Activated T-cell treated with anti-CD3 and anti-CD28 coated beads, Interleukin-2, amount 50 U/mL, for 48 hours (primary cell): ENCODE measurements at regions not wholly inside any gene's neighbourhood (a gene's known extent, or its start where the extent isn't known, plus 50 kb on each side); places are given as distances from the start of the nearest gene placed in this dataset.

ENCODE experiments used
- DNase-seq, 2 experiments: peaks; one replicate each; pipeline ENCODE4 v3.0.0-alpha.2; 2020

DNA sequence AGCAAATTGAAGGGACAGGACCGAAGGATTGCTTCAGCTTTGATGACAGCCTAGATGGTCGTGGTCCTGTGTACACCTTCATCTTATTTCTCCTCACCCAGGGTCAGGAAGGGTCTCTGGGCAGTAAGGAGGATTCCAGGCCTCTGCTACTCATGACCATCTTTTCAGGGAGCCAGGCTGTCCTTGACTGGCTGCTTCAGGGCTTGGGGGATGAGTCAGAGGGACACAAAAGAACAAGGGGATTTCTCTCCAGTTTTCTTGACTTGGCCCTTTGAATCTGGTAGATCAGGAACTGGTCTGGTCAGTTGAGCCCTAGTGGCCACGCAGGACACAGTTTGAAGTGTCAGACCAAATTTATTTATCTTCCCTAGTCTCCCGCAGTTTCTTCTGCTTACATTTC lies 402.1 kb upstream of the CHD6 start:
- no peak for DNase-seq

DNA sequence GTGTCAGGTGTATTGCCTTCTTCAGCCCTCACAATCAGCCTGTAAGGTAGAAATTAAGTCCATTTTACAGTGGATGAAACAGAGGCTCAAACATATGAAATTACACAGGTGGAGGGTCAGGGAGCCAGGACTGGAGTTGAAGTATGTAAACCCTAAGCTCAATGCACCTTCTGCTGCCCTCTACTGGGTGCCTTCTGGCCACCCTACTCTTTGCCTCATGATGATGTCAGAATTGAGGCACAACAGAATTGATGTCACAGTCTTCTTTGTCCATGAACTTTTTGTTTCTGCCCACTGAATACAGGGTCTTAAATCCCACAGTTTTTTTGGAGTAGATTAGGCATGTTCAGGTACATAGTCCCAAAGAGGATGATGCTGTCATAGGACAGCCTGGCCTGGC lies 400.8 kb upstream of the CHD6 start:
- no peak for DNase-seq

DNA sequence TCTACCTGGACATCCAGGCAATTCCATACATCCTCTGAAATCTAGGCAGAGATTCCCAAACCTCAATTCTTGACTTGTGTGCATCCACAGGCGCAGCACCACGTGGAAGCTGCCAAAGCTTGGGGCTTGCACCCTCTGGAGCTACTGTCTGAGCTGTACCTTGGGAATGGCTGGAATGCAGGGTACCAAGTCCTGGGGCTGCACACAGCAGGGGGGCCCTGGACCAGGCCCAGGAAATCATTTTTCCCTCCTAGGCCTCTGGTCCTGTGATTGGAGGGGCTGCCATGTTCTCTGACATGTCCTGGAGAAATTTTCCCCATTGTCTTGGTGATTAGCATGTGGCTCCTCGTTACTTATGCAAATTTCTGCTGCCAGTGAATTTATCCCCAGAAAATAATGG lies 391.9 kb upstream of the CHD6 start:
- DNase-seq = no peak

DNA sequence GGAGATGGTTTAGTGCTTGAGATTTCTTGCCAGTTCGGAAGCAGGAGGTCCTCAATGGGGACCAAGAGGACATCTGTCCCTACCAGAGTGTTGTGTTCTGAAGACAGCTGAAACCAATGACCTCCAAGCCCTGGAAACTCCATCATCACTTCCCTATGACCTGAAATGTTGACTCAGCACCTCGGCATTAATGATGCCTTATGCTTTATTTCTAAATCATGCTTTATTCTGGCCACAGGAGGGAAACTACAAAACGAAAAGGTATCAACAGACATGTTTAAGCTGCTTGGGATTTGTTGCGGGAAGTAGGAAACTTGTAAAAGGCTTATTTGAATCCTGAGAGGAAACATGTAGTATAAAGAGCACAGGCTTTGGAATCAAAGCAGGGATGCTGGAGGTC lies 389.1 kb upstream of the CHD6 start:
- DNase-seq = no peak

DNA sequence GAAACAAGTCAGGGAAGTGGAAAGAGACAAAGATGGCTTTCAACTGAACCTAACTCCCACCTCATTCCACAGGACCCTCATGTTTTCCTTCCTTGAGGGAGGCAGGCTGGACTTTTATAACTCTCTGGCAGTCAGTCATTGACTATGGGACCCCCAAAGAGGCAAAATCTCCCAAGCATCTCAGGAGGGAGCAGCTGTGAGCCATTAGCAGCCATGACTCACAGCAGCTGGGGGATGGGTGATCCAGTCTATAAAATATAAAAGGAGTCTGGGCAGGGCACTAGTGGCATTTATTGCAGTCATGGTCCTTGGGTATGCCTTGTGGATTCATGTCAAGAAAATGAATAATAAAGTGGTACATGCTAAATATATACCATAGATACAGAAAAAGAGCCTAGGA lies 387.0 kb upstream of the CHD6 start:
- no peak for DNase-seq

DNA sequence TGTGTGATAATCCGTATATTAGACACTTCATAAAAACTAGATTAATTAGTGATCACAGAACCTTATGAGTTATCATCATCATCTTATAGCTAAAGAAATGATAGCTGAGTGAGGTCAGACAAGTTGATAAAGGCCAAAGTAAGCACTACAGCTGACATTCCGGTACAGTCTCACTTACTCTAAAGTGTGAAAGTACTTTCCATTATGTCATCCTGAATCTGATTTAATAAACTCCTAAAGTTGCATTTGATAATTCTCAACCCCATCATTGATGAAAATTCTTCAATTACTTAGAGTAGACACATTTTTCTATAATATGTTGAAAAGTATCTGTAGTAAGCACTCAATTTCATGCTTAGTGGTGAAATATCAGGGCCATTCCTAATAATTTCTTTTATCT lies 385.2 kb upstream of the CHD6 start:
- no peak for DNase-seq

DNA sequence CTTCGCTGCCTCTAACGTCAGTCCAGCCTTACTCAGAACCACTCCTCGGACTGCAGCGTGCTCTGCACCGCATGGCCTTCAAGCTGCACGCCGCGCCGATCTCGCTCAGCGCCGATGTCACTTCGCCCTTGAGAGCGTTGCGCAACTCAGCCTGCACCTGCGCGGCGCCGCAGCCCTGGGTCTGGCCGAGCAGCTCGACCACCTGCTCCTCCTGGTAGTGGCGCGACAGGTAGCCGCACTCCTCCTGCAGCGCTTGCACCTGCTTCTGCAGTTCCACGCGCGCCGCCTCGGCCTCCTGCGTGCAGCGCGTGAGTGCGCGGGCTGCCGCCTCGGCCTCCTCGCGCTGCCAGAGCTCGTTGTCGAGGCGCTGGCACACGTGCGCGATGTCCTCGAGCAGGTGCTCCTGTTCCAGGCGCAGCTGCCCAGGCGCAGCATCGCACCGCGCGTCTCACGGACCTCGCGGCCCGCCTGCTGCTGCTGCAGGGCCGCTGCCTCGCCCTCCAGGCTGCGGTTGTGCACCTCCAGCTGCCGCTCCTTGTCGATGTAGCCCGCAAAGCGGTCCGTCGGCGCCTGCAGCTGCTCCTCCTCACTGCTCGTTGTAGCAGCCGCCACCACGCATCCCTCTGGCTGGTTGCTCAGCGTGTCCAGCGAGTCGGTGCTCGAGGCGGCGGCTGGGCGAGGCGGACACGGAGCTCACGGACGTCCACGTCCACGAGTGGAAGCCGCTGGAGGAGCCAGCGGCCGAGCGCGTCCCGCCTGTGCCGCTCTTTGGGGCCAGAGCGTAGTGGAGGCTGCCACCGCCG lies 380.6 kb upstream of the CHD6 start:
- no peak for DNase-seq

DNA sequence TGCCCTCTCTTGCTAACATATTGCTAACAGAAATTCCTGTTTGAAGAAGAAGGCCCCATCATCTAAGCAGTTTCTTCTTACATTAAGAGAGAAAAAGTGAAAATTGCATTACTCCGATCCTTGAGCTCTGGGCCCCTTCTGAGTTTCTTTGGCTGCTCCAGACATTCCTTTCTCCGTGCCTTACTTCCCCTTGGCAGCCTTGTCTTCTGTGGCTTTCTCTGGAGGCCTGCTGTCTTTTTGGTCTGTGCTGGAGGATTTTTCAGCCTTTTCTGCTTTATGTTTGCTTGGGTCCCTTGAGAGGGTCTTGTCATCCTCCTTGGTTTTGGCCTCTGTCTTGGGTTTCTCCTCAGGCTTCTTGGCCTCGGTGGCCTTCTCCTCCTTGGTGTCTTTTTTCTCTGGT lies 378.8 kb upstream of the CHD6 start:
- DNase-seq = no peak

DNA sequence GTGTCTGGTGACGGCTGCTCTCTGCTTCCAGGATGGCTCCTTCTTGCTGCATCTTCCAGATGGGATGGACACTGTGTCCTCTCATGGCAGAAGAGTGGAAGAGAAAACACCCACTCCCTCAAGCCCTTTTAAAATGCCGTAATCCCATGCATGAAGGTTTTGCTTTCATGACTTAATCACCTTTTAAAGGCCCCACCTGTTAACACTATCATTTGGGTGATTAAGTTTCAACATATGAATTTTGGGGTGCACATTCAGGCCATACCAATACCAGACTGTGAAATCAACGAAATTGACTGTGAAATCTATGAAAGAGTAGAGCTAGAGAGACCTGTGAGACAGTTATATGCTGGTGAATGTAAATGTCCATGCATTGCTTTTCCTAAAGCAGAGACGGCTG lies 374.3 kb upstream of the CHD6 start:
- DNase-seq = no peak

DNA sequence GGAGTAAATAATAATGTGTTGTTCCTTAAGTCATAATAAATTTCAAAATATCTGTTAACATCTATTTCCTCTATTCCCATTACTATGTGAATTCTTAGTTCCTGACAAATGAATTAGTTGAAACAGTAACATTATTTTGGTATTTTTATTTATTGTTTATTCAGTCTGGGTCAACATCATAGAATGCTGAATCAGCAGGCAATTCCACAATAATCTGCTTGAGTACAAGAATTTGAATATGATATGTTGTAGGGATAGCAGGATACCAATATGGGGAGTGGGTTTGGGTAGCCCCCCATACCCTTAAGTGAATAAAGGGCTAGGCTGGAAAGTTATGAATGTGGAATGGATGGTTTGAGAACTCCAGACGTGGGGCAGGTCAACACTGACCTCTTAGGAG lies 373.2 kb upstream of the CHD6 start:
- no peak for DNase-seq

DNA sequence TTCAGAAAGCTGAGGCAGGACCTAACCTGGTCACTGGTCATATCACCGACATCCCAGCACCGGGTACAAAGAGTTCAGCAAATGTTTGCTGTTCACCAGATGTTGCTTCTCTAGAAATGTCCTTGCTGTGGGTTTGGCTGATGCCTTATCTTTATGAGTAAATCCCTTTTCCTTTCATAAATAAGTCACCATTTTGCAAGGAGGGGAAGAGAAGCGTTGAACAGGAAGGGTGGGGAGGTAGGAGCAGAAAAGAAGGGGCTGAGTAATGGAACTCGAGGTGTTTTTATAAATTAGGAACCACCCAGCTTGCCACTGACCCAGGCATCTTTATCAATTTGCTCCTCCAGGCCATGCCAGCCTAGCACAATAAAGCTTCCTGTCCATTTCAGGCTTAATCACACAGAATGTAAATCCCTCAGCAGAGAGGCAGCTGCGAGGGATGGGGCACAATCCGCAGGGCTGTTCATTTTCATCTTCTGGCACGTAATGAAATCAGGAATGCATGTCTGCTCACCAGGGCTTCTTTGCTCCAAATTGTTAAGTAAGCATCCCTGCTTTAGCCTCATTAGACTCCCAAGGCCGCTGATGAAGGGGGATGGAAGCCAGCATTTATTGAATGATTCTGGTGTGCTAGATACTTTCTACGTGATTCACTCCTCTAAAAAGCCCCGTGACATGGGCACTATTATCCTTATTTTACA lies 371.9 kb upstream of the CHD6 start:
- no peak for DNase-seq

DNA sequence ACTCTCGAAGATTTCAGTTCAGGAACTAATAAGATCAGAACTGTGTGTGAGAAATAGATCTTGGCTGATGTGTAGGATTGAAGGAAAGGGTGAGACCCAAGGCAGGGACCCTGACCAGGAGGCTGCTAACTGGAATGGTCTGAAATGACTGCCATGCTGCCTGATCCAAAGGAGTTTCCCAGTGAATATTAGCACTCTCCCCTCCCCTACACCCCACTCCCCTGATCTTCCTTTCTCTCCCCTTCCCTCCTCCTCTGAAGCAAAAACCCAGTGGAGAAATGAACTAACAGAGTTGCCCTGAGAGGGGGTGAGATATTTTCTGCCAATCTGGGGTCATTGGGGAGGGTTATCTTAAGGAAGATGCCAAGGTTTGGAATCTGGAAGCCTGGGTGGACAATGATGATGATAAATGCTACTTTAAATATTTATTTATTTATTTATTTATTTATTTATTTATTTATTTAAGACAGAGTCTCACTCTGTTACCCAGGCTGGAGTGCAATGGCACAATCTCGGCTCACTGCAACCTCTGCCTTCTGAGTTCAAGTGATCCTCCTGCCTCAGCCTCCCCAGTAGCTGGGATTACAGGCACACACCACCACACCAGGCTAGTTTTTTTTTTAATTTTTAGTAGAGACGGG lies 371.0 kb upstream of the CHD6 start:
- no peak for DNase-seq

DNA sequence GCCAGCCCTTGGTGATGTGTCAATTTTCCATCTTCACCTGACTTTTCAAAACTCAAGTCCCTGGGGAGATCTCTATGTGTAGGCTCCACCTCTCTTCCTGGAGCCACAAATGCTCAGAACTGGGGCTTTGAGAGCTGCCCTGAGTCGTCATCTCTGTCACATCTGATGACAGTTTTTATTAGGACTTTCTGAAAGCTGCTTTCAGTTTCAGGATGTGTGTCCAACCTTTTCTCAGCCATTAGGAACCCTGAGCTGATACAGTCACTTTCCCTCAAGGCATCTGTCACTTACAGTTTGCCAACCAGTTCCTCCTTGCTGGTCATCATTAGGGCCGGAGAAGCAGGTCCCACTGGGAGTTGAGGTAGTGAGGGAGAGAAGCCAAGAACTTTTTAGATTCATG lies 365.9 kb upstream of the CHD6 start:
- DNase-seq = no peak

DNA sequence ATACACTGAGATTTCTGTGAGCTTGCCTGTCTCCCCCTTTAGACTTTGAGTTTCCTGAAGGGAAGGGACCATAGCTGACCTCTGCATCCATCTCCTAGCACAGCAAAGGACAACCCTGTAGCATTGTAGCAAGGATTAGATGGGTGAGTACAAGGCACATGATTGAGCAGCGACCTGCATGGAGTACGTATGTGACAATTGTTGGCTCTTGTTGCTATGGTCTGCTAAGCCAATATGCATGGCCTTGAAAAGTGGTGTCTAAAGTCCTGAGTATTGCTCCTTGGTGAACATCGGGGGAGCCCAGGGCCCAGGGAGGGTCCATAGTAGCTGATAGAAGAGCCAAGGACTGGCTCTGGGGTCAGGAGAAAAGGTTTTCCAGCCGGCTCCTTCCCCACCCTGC lies 365.0 kb upstream of the CHD6 start:
- no peak for DNase-seq

DNA sequence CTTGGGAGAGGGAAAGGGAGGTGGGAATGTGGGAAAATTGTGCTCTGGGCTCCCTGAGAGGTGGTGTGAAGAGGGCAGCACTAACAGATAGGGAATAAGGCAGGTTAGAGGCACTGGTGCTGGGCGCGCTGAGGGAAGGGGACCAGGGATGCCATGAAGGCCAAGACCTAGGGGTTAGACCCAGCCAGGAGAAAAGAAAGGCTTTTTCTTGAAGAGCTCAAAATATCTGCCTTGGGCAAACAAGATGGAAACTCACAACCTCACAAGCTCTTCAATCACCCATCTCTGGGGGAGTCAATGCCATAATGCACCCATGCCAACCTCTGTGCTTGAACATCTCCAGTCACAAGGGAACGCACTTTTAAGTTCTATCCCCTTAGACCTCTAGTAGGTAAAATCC lies 363.6 kb upstream of the CHD6 start:
- DNase-seq = no peak

DNA sequence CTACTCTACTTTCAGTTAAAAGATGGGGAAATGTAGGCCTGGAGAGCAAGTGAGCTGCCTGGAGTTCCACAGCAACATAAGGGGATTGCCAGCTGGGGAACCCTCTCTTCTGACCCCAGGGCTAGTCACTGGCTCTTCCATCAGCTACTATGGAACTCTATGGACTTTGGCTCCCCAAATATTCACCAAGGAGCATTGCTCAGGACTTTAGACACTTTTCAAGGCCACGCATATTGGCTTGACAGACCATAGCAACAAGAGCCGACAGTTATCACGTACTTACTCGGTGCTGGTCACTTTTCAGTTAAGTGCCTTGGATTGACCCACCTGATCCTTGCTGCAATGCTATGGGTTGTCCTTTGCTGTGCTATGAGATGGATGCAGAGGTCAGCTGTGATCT lies 360.7 kb upstream of the CHD6 start:
- no peak for DNase-seq

DNA sequence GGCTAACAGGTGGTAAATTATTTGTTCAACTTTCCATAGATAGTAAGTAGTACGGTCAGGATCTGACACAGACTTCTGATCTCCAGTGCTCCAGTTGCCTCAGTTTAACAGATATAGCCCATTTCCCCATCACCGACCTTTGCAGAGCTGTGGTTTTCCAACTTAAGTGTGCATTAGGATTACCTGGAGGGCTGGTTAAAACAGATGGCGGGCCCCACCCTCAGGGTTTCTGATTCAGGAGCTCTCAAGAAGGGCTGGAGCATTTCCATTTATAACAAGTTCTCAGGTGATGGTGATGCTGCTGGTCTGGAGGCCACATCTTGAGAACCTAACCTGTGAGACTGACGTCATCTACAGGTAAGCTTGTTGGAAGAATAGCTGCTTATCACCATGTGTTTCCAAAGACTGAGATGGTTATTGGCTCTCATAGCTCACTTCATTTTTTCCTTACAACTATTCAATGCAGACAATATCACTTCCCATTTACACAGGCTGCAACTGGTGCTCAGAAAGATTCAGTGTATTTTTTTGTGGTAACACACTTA lies 360.1 kb upstream of the CHD6 start:
- no peak for DNase-seq

DNA sequence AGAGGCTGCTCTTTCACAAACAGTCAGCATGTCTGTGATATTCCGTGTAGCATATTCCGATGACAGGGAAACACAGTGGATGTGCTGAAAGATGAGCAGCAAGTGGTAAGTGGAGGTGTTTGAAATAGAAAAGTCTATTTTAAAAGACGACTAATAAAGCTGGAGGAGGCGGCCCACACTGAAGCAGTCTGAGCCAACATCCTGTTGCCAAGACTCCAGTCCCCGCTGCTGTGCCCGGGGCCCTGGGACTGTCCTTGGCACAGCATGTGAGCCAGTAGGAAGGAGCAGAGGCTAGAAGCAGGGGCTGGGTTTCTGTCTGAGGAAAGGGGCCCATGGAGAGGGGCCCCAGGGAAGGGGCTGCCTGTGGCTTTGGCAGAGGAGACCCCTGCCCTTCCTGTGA lies 351.5 kb upstream of the CHD6 start:
- no peak for DNase-seq

DNA sequence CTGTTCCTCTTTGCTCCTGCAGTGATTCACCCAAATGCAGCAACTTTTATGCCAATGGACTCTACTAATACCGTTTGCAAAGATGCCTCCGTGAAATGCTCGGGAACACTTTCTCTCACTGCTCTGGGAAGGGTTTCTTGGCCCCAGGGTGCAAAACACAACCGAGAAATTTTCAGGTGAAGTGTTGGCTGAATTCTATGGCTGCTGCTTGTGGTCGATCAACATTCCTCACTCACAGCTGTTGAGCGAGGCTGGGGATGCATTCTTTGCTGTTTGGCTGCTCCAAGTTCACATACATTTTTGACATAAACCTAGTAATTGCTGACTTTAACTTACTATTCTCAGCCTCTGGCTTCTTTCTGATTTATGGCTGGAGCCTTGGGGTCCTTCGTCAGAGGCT lies 342.0 kb upstream of the CHD6 start:
- DNase-seq = no peak

DNA sequence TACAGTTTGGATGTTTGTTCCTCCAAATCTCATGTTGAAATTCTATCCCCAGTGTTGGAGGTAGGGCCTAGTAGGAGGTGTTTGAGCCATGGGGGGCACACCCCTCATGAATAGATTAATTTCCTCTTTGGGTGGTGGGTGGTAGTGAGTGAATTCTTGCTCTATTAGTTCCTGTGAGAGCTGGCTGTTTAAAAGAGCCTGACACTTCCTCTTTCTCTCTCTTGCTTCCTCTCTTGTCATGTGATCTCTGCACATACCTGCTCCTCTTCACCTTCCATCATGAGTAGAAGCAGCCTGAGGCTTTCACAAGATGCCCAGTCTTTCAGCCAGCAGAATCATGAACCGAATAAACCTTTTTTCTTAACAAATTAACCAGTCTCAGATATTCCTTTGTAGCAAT lies 340.2 kb upstream of the CHD6 start:
- no peak for DNase-seq

DNA sequence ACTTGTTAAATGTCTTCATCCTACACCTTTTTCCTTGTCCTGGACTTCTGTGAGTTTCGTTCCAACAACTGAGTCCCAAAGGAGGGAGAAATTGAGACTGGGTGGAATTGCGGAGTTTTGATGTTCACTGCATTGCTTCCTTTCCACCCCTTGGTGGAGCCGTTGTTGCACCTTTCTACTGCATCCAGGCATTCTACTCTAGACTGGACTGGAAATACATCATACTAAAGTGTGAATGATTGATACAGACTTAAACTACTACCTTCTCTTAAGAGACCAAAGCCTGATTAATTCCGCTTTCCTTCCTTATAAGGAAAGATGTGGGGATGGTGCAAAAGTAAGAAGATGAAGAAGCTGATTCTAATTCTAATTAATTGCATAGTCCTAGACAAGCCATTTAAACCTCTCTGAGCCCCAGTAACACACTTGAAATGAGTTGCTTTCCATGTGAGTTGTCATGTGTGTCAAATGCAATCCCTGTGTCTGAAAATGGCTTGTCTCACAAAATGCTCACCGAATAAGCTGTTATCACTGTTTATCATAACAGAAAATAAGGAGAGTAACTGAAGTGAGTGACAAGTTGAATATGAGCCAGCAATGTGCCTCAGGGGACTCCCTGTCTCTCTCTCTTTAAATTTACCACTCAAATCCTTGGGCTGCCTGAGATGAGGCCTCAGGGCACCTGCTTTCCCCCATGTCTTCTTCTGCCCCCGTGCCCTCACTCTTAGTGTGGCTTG lies 338.3 kb upstream of the CHD6 start:
- DNase-seq = no peak

DNA sequence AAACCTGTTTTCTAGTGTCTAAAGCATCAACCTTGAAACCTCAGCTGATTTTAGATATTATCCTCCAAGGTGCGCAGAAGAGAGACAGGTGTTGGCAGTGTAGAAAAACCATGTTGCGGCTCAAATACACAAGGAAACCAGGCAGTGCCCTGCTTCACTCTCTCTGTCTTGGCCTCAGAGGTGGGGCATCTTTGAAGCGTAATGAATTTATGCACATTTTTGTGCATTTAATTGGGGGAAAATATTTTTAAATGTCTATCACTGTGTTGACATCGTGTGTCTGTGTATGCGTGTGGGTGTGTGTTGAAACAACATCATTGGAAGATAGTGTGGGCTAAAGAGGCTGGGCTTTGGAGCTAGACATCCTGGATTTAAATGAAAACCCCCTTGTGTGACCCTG lies 334.0 kb upstream of the CHD6 start:
- DNase-seq = no peak

DNA sequence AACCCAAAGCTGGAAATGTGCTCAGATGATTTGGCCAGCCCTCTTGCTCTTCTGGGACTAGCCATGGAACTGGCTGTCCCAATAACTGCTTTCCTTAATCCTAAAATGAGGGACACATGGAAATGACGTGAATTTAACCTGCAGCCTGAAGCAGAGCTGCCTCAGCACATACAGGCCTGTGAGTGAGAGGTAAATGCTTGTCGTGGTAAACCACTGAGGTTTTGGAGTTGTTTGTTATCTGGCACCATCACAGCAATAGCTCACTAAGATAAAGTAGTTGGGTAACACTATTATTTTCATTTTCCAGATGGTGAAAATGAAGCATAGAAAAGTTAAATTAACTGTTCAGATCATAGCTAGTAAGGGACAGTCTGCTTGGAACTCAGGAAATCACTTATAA lies 333.4 kb upstream of the CHD6 start:
- DNase-seq = no peak
